ACC112 (cell line): ENCODE measurements at regions not wholly inside any gene's neighbourhood (a gene's known extent, or its start where the extent isn't known, plus 50 kb on each side); places are given as distances from the start of the nearest gene placed in this dataset.
"Not testable (repeated sequence)": the region's sequence is repeated elsewhere in the genome, so short reads cannot be mapped to it uniquely, and the experiment has no call there.

Experiments
- H2AFZ ChIP-seq: fragments of 200-600 bp; sonication (generic); one replicate; pipeline ENCODE4 v1.6.0; 2017; ENCODE audit warnings: antibody characterized with exemption, low read length; ENCODE audit not compliant: unreplicated experiment
- H3K27ac ChIP-seq: fragments of 200-600 bp; sonication (generic); 2 replicates; pipeline ENCODE4 v1.5.1; 2014; ENCODE audit warnings: low read depth, mild to moderate bottlenecking, antibody characterized with exemption, low read length, moderate library complexity
- H3K27me3 ChIP-seq: fragments of 200-600 bp; sonication (generic); 2 replicates; pipeline ENCODE4 v1.6.1; 2014; ENCODE audit warnings: mild to moderate bottlenecking, antibody characterized with exemption, low read length, moderate library complexity, mixed read lengths; ENCODE audit not compliant: insufficient read depth
- H3K36me3 ChIP-seq: fragments of 200-600 bp; sonication (generic); 2 replicates; pipeline ENCODE4 v1.6.1; 2016; ENCODE audit warnings: mild to moderate bottlenecking, antibody characterized with exemption, low read length, moderate library complexity, mixed read lengths; ENCODE audit not compliant: insufficient read depth
- H3K4me1 ChIP-seq: fragments of 200-600 bp; sonication (generic); one replicate; pipeline ENCODE4 v1.6.1; 2016; ENCODE audit warnings: low read length, mixed read lengths; ENCODE audit not compliant: insufficient read depth, unreplicated experiment, control insufficient read depth
- H3K4me3 ChIP-seq: fragments of 200-600 bp; sonication (generic); 2 replicates; pipeline ENCODE4 v1.5.1; 2014; ENCODE audit warnings: mild to moderate bottlenecking, low read depth, low read length
- H3K79me2 ChIP-seq: fragments of 200-600 bp; sonication (generic); one replicate; pipeline ENCODE4 v1.6.0; 2016; ENCODE audit warnings: low read length; ENCODE audit not compliant: control insufficient read depth, unreplicated experiment, insufficient read depth

GRCh38 chr2:186407611-186408010, 78.4 kb upstream of the ZC3H15 start:
- H3K4me3 ChIP-seq = no peak overlapping the region
- H3K4me1 ChIP-seq = no peaks in the 10 kb centered on the region
- H3K36me3 ChIP-seq = no peaks in the 10 kb centered on the region
- H3K79me2 ChIP-seq = no peaks in the 10 kb centered on the region
- H2AFZ ChIP-seq = no peak overlapping the region
- no peak overlapping the region for H3K27ac ChIP-seq
- no peaks in the 10 kb centered on the region for H3K27me3 ChIP-seq

GRCh38 chr2:186410802-186411201, 75.3 kb upstream of the ZC3H15 start:
- H2AFZ ChIP-seq = no peak overlapping the region
- no peak overlapping the region for H3K27ac ChIP-seq
- no peaks in the 10 kb centered on the region for H3K36me3 ChIP-seq
- no peaks in the 10 kb centered on the region for H3K79me2 ChIP-seq
- H3K27me3 ChIP-seq = no peaks in the 10 kb centered on the region
- no peak overlapping the region for H3K4me3 ChIP-seq
- no peaks in the 10 kb centered on the region for H3K4me1 ChIP-seq

- no peaks in the 10 kb centered on the region for H3K27me3 ChIP-seq
- H2AFZ ChIP-seq = no peak overlapping the region
- 0 out of 2 replicates have a peak overlapping the region, but pooled peaks have one; percentile 4 for H3K4me3 ChIP-seq
- H3K36me3 ChIP-seq = no peaks in the 10 kb centered on the region
- H3K27ac ChIP-seq = peak overlapping the region; percentile 46
- no peaks in the 10 kb centered on the region for H3K79me2 ChIP-seq
- H3K4me1 ChIP-seq = peaks cover 7% of the 10 kb centered on the region
Observed at GRCh38 chr2:186422226-186422625, 63.8 kb upstream of the ZC3H15 start.

GRCh38 chr2:186423481-186423880, 62.6 kb upstream of the ZC3H15 start:
- H3K27me3 ChIP-seq = no peaks in the 10 kb centered on the region
- no peaks in the 10 kb centered on the region for H3K36me3 ChIP-seq
- H3K4me1 ChIP-seq = peaks cover 7% of the 10 kb centered on the region
- H3K4me3 ChIP-seq = no peak overlapping the region
- no peaks in the 10 kb centered on the region for H3K79me2 ChIP-seq
- no peak overlapping the region for H3K27ac ChIP-seq
- no peak overlapping the region for H2AFZ ChIP-seq

- H2AFZ ChIP-seq = no peak overlapping the region
- peaks cover 7% of the 10 kb centered on the region for H3K4me1 ChIP-seq
- no peaks in the 10 kb centered on the region for H3K36me3 ChIP-seq
- H3K27me3 ChIP-seq = no peaks in the 10 kb centered on the region
- H3K4me3 ChIP-seq = no peak overlapping the region
- H3K27ac ChIP-seq = no peak overlapping the region
- no peaks in the 10 kb centered on the region for H3K79me2 ChIP-seq
Observed at GRCh38 chr2:186424265-186424664, 61.8 kb upstream of the ZC3H15 start.

- Histone ChIP-seq H2AFZ (no peak overlapping the region), H3K36me3 (no peaks in the 10 kb centered on the region), H3K27me3 (no peaks in the 10 kb centered on the region), H3K4me3 (no peak overlapping the region), H3K4me1 (peaks cover 7% of the 10 kb centered on the region), H3K27ac (no peak overlapping the region), H3K79me2 (no peaks in the 10 kb centered on the region)
Observed at GRCh38 chr2:186425576-186425975, 60.5 kb upstream of the ZC3H15 start.

GRCh38 chr2:186426153-186427016, 59.7 kb upstream of the ZC3H15 start:
- Histone ChIP-seq H3K4me1 (peaks cover 7% of the 10 kb centered on the region), H3K27ac (no peak overlapping the region), H2AFZ (no peak overlapping the region), H3K27me3 (no peaks in the 10 kb centered on the region), H3K4me3 (no peak overlapping the region), H3K79me2 (no peaks in the 10 kb centered on the region), H3K36me3 (no peaks in the 10 kb centered on the region)

GRCh38 chr2:186427017-186427350, 59.1 kb upstream of the ZC3H15 start:
- H3K27ac ChIP-seq, H3K36me3 ChIP-seq, H3K4me1 ChIP-seq, H3K79me2 ChIP-seq, H3K4me3 ChIP-seq, H3K27me3 ChIP-seq, H2AFZ ChIP-seq: not testable (repeated sequence)

- Histone ChIP-seq H3K36me3 (no peaks in the 10 kb centered on the region), H3K79me2 (no peaks in the 10 kb centered on the region), H3K27ac (no peak overlapping the region), H3K4me3 (no peak overlapping the region), H2AFZ (no peak overlapping the region), H3K27me3 (no peaks in the 10 kb centered on the region), H3K4me1 (no peaks in the 10 kb centered on the region)
Observed at GRCh38 chr2:186427970-186428369, 58.1 kb upstream of the ZC3H15 start.

- Histone ChIP-seq H2AFZ (no peak overlapping the region), H3K4me1 (no peaks in the 10 kb centered on the region), H3K79me2 (no peaks in the 10 kb centered on the region), H3K4me3 (no peak overlapping the region), H3K27ac (no peak overlapping the region), H3K36me3 (no peaks in the 10 kb centered on the region), H3K27me3 (no peaks in the 10 kb centered on the region)
Observed at GRCh38 chr2:186429104-186429503, 57.0 kb upstream of the ZC3H15 start.

GRCh38 chr2:186431306-186431705, 54.8 kb upstream of the ZC3H15 start:
- Histone ChIP-seq H3K27ac (no peak overlapping the region), H3K4me3 (no peak overlapping the region), H3K27me3 (no peaks in the 10 kb centered on the region), H3K36me3 (no peaks in the 10 kb centered on the region), H3K79me2 (no peaks in the 10 kb centered on the region), H2AFZ (no peak overlapping the region), H3K4me1 (no peaks in the 10 kb centered on the region)
